IPS DF 6.9 (cell line): ENCODE measurements at regions not wholly inside any gene's neighbourhood (a gene's known extent, or its start where the extent isn't known, plus 50 kb on each side); places are given as distances from the start of the nearest gene placed in this dataset.
A peak's percentile ranks its signal among the peaks of the same experiment; 100 is the strongest.

ENCODE experiments used
- DNase-seq: peaks from one replicate; pipeline ENCODE4 v3.0.0-alpha.2; 2013; ENCODE audit warnings: low read depth, low spot score
- H3K27ac ChIP-seq: one replicate; pipeline ENCODE4 v1.5.1; 2013; ENCODE audit warnings: low read length, control low read depth
- H3K27me3 ChIP-seq: 2 replicates; pipeline ENCODE4 v1.6.1; 2013; ENCODE audit warnings: mild to moderate bottlenecking, low read length; ENCODE audit not compliant: control insufficient read depth, insufficient read depth
- H3K36me3 ChIP-seq: 2 replicates; pipeline ENCODE4 v1.6.1; 2013; ENCODE audit warnings: low read length; ENCODE audit not compliant: control insufficient read depth, insufficient read depth
- H3K4me1 ChIP-seq: 2 replicates; pipeline ENCODE4 v1.6.1; 2013; ENCODE audit warnings: low read length; ENCODE audit not compliant: control insufficient read depth, insufficient read depth
- H3K4me3 ChIP-seq: 2 replicates; pipeline ENCODE4 v1.5.1; 2013; ENCODE audit warnings: mild to moderate bottlenecking, low read length
- H3K9me3 ChIP-seq: 2 replicates; pipeline ENCODE4 v1.6.1; 2013; ENCODE audit warnings: low read length, inconsistent platforms; ENCODE audit not compliant: control insufficient read depth, insufficient read depth
- WGBS: extraction: QIAGEN DNeasy Blood & Tissue Kit; methylation state at CpG from one replicate; pipeline ENCODE4 v1.1.7; 2013; ENCODE audit warnings: mixed read lengths, missing lambda C conversion rate; ENCODE audit not compliant: insufficient read length, insufficient coverage; 5-methylcytosine and 5-hydroxymethylcytosine counted together

DNA sequence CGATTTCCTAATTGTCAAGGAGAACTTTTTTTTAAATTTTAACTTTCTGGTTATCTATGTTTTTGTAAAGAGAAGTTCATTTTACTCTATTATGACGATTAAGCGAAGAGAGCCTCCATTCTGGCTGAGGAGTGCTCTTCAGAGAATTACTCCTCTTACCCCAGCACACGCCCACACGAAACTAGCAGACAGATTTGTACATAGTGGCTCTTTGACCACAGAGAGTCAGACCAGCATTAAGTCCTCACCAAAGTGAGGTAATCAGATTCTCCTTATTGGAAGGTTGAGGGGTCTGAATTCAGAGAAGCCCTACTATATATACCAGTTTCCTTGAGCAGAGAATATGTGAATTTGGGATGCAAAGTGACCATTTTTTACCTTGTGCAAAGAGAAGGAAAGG lies 204.8 kb upstream of the TSC22D2 start:
- H3K36me3 ChIP-seq = no peaks in the 10 kb centered on the region
- DNase-seq = no peak
- H3K27me3 ChIP-seq = no peaks in the 10 kb centered on the region
- H3K9me3 ChIP-seq = no peaks in the 10 kb centered on the region
- H3K27ac ChIP-seq = no peak overlapping the region
- WGBS = no CpG with 5 or more reads among the region's 5 CpGs
- H3K4me1 ChIP-seq = 0 out of 2 replicates have a peak, but pooled peaks cover 2% of the 10 kb centered on the region
- H3K4me3 ChIP-seq = no peak overlapping the region

DNA sequence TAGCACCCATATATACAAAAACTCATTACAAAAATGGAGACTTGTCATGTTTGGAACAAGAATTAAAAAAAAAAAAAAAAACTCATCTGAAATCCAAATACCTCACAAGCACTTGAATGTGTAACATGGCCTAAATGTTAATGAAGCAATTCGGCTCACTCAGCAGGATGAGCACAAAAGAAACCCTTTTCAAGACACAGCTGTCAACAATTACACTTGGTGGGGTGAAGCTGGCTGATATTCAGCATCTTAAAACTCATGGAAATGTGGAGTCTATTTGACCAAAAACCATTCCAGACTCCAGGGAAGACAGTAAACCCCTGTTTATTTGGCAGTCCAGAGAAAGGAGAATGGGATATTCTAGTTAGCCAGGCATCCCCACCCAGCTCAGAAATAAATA lies 205.4 kb upstream of the TSC22D2 start:
- H3K4me1 ChIP-seq = 0 out of 2 replicates have a peak, but pooled peaks cover 2% of the 10 kb centered on the region
- H3K36me3 ChIP-seq = no peaks in the 10 kb centered on the region
- H3K4me3 ChIP-seq = no peak overlapping the region
- H3K27ac ChIP-seq = no peak overlapping the region
- H3K9me3 ChIP-seq = no peaks in the 10 kb centered on the region
- DNase-seq = no peak
- H3K27me3 ChIP-seq = no peaks in the 10 kb centered on the region
- WGBS = no CpG with 5 or more reads among the region's 1 CpG

- Histone ChIP-seq H3K9me3 (no peaks in the 10 kb centered on the region), H3K4me1 (no peaks in the 10 kb centered on the region), H3K27ac (no peak overlapping the region), H3K27me3 (no peaks in the 10 kb centered on the region), H3K36me3 (no peaks in the 10 kb centered on the region), H3K4me3 (no peak overlapping the region)
- DNase-seq = no peak
Observed at GRCh38 chr3:150194957-150195356, 213.1 kb upstream of the TSC22D2 start.

GRCh38 chr3:150194513-150194912 lies 213.6 kb upstream of the TSC22D2 start:
- no peak overlapping the region for H3K4me3 ChIP-seq
- no peak for DNase-seq

GRCh38 chr3:150184426-150185071 lies 213.9 kb upstream of the PFN2 start:
- Histone ChIP-seq H3K4me1 (no peaks in the 10 kb centered on the region), H3K4me3 (no peak overlapping the region), H3K36me3 (no peaks in the 10 kb centered on the region), H3K9me3 (no peaks in the 10 kb centered on the region), H3K27ac (no peak overlapping the region), H3K27me3 (no peaks in the 10 kb centered on the region)
- no peak for DNase-seq
- WGBS = no CpG with 5 or more reads among the region's 8 CpGs

More at GRCh38 chr3:150194513-150194912, 213.6 kb upstream of the TSC22D2 start:
- Histone ChIP-seq H3K27me3 (no peaks in the 10 kb centered on the region), H3K9me3 (no peaks in the 10 kb centered on the region), H3K27ac (no peak overlapping the region), H3K4me1 (no peaks in the 10 kb centered on the region), H3K36me3 (no peaks in the 10 kb centered on the region)
- no CpG with 5 or more reads among the region's 4 CpGs for WGBS

- Histone ChIP-seq H3K27me3 (no peaks in the 10 kb centered on the region), H3K4me1 (no peaks in the 10 kb centered on the region), H3K9me3 (no peaks in the 10 kb centered on the region), H3K27ac (no peak overlapping the region), H3K4me3 (peak overlapping the region; percentile 11; the same call in 1 of the 2 replicates), H3K36me3 (no peaks in the 10 kb centered on the region)
- WGBS = no CpG with 5 or more reads among the region's 22 CpGs
- DNase-seq = peak; percentile 64
Observed at GRCh38 chr3:150183678-150184425, 213.2 kb upstream of the PFN2 start.

DNA sequence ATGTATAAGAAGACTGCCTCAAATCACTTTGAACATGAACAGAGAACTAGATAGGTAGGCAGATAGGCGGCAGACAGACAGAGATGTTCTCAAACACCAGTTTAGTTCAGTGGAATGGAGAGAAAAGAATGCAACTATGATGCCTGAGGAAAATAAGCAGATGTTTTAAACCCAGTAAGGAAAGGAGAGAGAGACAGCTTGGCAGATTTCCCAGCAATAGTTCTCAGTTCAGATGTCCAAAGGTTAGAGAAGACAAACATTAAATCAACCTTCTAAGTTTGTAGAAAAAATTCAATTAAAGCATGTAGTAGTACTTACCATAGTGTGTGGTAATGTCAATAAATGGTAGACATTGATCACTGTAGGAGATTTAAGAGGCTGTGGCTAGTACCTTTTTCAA lies 209.6 kb upstream of the PFN2 start:
- H3K9me3 ChIP-seq = no peaks in the 10 kb centered on the region
- no peaks in the 10 kb centered on the region for H3K36me3 ChIP-seq
- no CpG with 5 or more reads among the region's 1 CpG for WGBS
- H3K27ac ChIP-seq = no peak overlapping the region
- DNase-seq = no peak
- H3K27me3 ChIP-seq = no peaks in the 10 kb centered on the region
- no peaks in the 10 kb centered on the region for H3K4me1 ChIP-seq
- no peak overlapping the region for H3K4me3 ChIP-seq

- no peaks in the 10 kb centered on the region for H3K27me3 ChIP-seq
- no peaks in the 10 kb centered on the region for H3K4me1 ChIP-seq
- WGBS = no CpG with 5 or more reads among the region's 1 CpG
Observed at GRCh38 chr3:150179330-150179729, 208.6 kb upstream of the PFN2 start.

GRCh38 chr3:150177673-150178381 lies 207.1 kb upstream of the PFN2 start:
- H3K4me1 ChIP-seq = no peaks in the 10 kb centered on the region
- WGBS = no CpG with 5 or more reads among the region's 4 CpGs
- H3K36me3 ChIP-seq = no peaks in the 10 kb centered on the region
- no peak overlapping the region for H3K27ac ChIP-seq
- H3K27me3 ChIP-seq = no peaks in the 10 kb centered on the region
- H3K9me3 ChIP-seq = no peaks in the 10 kb centered on the region
- no peak for DNase-seq
- no peak overlapping the region for H3K4me3 ChIP-seq

More at GRCh38 chr3:150179330-150179729, 208.6 kb upstream of the PFN2 start:
- no peak for DNase-seq
- no peaks in the 10 kb centered on the region for H3K9me3 ChIP-seq
- no peak overlapping the region for H3K27ac ChIP-seq
- H3K4me3 ChIP-seq = no peak overlapping the region
- H3K36me3 ChIP-seq = no peaks in the 10 kb centered on the region

- Histone ChIP-seq H3K27ac (no peak overlapping the region), H3K36me3 (no peaks in the 10 kb centered on the region), H3K4me1 (no peaks in the 10 kb centered on the region), H3K27me3 (no peaks in the 10 kb centered on the region), H3K4me3 (no peak overlapping the region), H3K9me3 (no peaks in the 10 kb centered on the region)
- DNase-seq = no peak
- WGBS = no CpG with 5 or more reads among the region's 1 CpG
Observed at GRCh38 chr3:150174179-150174578, 203.5 kb upstream of the PFN2 start.
